Vagina (tissue), 2 donors: ENCODE measurements at regions not wholly inside any gene's neighbourhood (a gene's known extent, or its start where the extent isn't known, plus 50 kb on each side); places are given as distances from the start of the nearest gene placed in this dataset.

Source experiments
- POLR2A ChIP-seq, 2 donors: fragments of 450-650 bp; IDR thresholded peaks; one replicate each; pipeline ENCODE4 v1.6.1; 2017; ENCODE audit warnings: antibody characterized with exemption in 2 of 2, mild to moderate bottlenecking in 2 of 2, moderate library complexity in 2 of 2
- POLR2AphosphoS5 ChIP-seq, 2 donors: sonication (generic); formaldehyde crosslinking; IDR thresholded peaks; one replicate each; pipeline ENCODE4 v1.9.0; 2017; ENCODE audit warnings: antibody characterized with exemption in 2 of 2, mild to moderate bottlenecking in 2 of 2, low read depth in 1 of 2; ENCODE audit not compliant: insufficient read depth in 1 of 2
- TF ChIP-seq, protein P1 (sequence below), 3 experiments: fragments of 450-650 bp in 2 of 3; fragments of 200-600 bp in 1 of 3; sonication (generic) in 1 of 3; IDR thresholded peaks; one replicate each; pipeline ENCODE4 v1.5.1; 2017 to 2019; ENCODE audit warnings: antibody characterized with exemption in 3 of 3, mild to moderate bottlenecking in 2 of 3, moderate library complexity in 2 of 3

- TF ChIP-seq POLR2A (IDR thresholded peaks at IDR 0.05) (no peak), POLR2AphosphoS5 (IDR thresholded peaks at IDR 0.05; ENCODE audit: insufficient read depth in 1 of 2, low read depth in 1 of 2) (no peak)
- TF ChIP-seq, protein P1, sequence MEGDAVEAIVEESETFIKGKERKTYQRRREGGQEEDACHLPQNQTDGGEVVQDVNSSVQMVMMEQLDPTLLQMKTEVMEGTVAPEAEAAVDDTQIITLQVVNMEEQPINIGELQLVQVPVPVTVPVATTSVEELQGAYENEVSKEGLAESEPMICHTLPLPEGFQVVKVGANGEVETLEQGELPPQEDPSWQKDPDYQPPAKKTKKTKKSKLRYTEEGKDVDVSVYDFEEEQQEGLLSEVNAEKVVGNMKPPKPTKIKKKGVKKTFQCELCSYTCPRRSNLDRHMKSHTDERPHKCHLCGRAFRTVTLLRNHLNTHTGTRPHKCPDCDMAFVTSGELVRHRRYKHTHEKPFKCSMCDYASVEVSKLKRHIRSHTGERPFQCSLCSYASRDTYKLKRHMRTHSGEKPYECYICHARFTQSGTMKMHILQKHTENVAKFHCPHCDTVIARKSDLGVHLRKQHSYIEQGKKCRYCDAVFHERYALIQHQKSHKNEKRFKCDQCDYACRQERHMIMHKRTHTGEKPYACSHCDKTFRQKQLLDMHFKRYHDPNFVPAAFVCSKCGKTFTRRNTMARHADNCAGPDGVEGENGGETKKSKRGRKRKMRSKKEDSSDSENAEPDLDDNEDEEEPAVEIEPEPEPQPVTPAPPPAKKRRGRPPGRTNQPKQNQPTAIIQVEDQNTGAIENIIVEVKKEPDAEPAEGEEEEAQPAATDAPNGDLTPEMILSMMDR (IDR thresholded peaks at IDR 0.05), result no peak
Observed at GRCh38 chr5:125049721-125050702, 303.6 kb upstream of the ZNF608 start.
